Adipocyte (in vitro differentiated cells): ENCODE measurements at regions not wholly inside any gene's neighbourhood (a gene's known extent, or its start where the extent isn't known, plus 50 kb on each side); places are given as distances from the start of the nearest gene placed in this dataset.

Source experiments
- DNase-seq: peaks from one replicate; pipeline ENCODE4 v3.0.0-alpha.2; 2015; ENCODE audit warnings: low read depth
- H3K27me3 ChIP-seq: replicated peaks from 2 replicates; pipeline ENCODE4 v1.7.0; 2013; ENCODE audit warnings: mild to moderate bottlenecking, low read length, moderate library complexity; ENCODE audit not compliant: control insufficient read depth, insufficient read depth
- H3K36me3 ChIP-seq: 2 replicates; pipeline ENCODE4 v1.7.0; 2013; ENCODE audit warnings: low read length, mild to moderate bottlenecking, moderate library complexity; ENCODE audit not compliant: control insufficient read depth, insufficient read depth, severe bottlenecking
- H3K4me1 ChIP-seq: 2 replicates; pipeline ENCODE4 v1.7.0; 2013; ENCODE audit warnings: mild to moderate bottlenecking, low read length, moderate library complexity; ENCODE audit not compliant: control insufficient read depth, insufficient read depth
- H3K4me3 ChIP-seq: 2 replicates; pipeline ENCODE4 v1.7.0; 2013; ENCODE audit warnings: mild to moderate bottlenecking, low read length, moderate library complexity
- H3K9ac ChIP-seq: 2 replicates; pipeline ENCODE4 v1.7.0; 2013; ENCODE audit warnings: mild to moderate bottlenecking, low read length, moderate library complexity
- H3K9me3 ChIP-seq: 2 replicates; pipeline ENCODE4 v1.7.0; 2013; ENCODE audit warnings: mild to moderate bottlenecking, low read length, moderate library complexity; ENCODE audit not compliant: control insufficient read depth

- no peaks in the 10 kb centered on the region for H3K27me3 ChIP-seq
- DNase-seq = peak; percentile 9
- no peak overlapping the region for H3K9ac ChIP-seq
- no peaks in the 10 kb centered on the region for H3K36me3 ChIP-seq
- peaks cover 3% of the 10 kb centered on the region for H3K4me1 ChIP-seq
- no peak overlapping the region for H3K4me3 ChIP-seq
- H3K9me3 ChIP-seq = peaks cover 22% of the 10 kb centered on the region
Observed at GRCh38 chr4:83701041-83701440, 165.1 kb downstream of the GPAT3 start.

- Histone ChIP-seq H3K27me3 (no peaks in the 10 kb centered on the region), H3K4me3 (no peak overlapping the region), H3K4me1 (peaks cover 3% of the 10 kb centered on the region), H3K9ac (no peak overlapping the region), H3K9me3 (peaks cover 22% of the 10 kb centered on the region), H3K36me3 (no peaks in the 10 kb centered on the region)
- DNase-seq = no peak
Observed at GRCh38 chr4:83699358-83699757, 163.4 kb downstream of the GPAT3 start.

GRCh38 chr4:83692028-83692427, 156.1 kb downstream of the GPAT3 start:
- Histone ChIP-seq H3K4me3 (no peak overlapping the region), H3K9ac (no peak overlapping the region), H3K9me3 (no peaks in the 10 kb centered on the region), H3K4me1 (no peaks in the 10 kb centered on the region), H3K36me3 (no peaks in the 10 kb centered on the region), H3K27me3 (no peaks in the 10 kb centered on the region)
- no peak for DNase-seq

GRCh38 chr4:83686166-83686565, 150.3 kb downstream of the GPAT3 start:
- Histone ChIP-seq H3K4me3 (no peak overlapping the region), H3K9me3 (no peaks in the 10 kb centered on the region), H3K9ac (no peak overlapping the region), H3K27me3 (no peaks in the 10 kb centered on the region), H3K36me3 (no peaks in the 10 kb centered on the region), H3K4me1 (no peaks in the 10 kb centered on the region)
- peak; percentile 15 for DNase-seq

GRCh38 chr4:83679692-83680091, 143.8 kb downstream of the GPAT3 start:
- DNase-seq = no peak
- Histone ChIP-seq H3K4me3 (no peak overlapping the region), H3K4me1 (peaks cover 8% of the 10 kb centered on the region), H3K27me3 (no peaks in the 10 kb centered on the region), H3K9ac (no peak overlapping the region), H3K9me3 (no peaks in the 10 kb centered on the region), H3K36me3 (no peaks in the 10 kb centered on the region)

- Histone ChIP-seq H3K9me3 (no peaks in the 10 kb centered on the region), H3K4me1 (peaks cover 8% of the 10 kb centered on the region), H3K36me3 (no peaks in the 10 kb centered on the region), H3K9ac (no peak overlapping the region), H3K4me3 (no peak overlapping the region), H3K27me3 (no peaks in the 10 kb centered on the region)
- DNase-seq = no peak
Observed at GRCh38 chr4:83679254-83679653, 143.3 kb downstream of the GPAT3 start.

GRCh38 chr4:83677656-83678055, 141.7 kb downstream of the GPAT3 start:
- peak; percentile 90 for DNase-seq
- H3K36me3 ChIP-seq = no peaks in the 10 kb centered on the region
- no peaks in the 10 kb centered on the region for H3K27me3 ChIP-seq
- no peak overlapping the region for H3K9ac ChIP-seq
- H3K4me3 ChIP-seq = peak overlapping the region; percentile 47
- H3K4me1 ChIP-seq = peaks cover 8% of the 10 kb centered on the region
- no peaks in the 10 kb centered on the region for H3K9me3 ChIP-seq

GRCh38 chr4:83664741-83665140, 128.8 kb downstream of the GPAT3 start:
- Histone ChIP-seq H3K36me3 (no peaks in the 10 kb centered on the region), H3K27me3 (no peaks in the 10 kb centered on the region), H3K4me1 (no peaks in the 10 kb centered on the region), H3K4me3 (no peak overlapping the region), H3K9me3 (no peaks in the 10 kb centered on the region), H3K9ac (no peak overlapping the region)
- DNase-seq = no peak

- no peak for DNase-seq
- no peaks in the 10 kb centered on the region for H3K9me3 ChIP-seq
Observed at GRCh38 chr4:83664071-83664470, 128.2 kb downstream of the GPAT3 start.

GRCh38 chr4:83662204-83662603, 126.3 kb downstream of the GPAT3 start:
- no peaks in the 10 kb centered on the region for H3K9me3 ChIP-seq
- no peak for DNase-seq
- no peak overlapping the region for H3K4me3 ChIP-seq

More at GRCh38 chr4:83664071-83664470, 128.2 kb downstream of the GPAT3 start:
- no peak overlapping the region for H3K4me3 ChIP-seq
- no peak overlapping the region for H3K9ac ChIP-seq
- no peaks in the 10 kb centered on the region for H3K36me3 ChIP-seq
- peaks cover 4% of the 10 kb centered on the region for H3K4me1 ChIP-seq
- H3K27me3 ChIP-seq = no peaks in the 10 kb centered on the region

GRCh38 chr4:83661359-83661758, 125.5 kb downstream of the GPAT3 start:
- H3K4me1 ChIP-seq = peaks cover 13% of the 10 kb centered on the region

More at GRCh38 chr4:83662204-83662603, 126.3 kb downstream of the GPAT3 start:
- Histone ChIP-seq H3K27me3 (no peaks in the 10 kb centered on the region), H3K9ac (no peak overlapping the region), H3K4me1 (peaks cover 13% of the 10 kb centered on the region), H3K36me3 (no peaks in the 10 kb centered on the region)

GRCh38 chr4:83660578-83660977, 124.7 kb downstream of the GPAT3 start:
- Histone ChIP-seq H3K9ac (no peak overlapping the region), H3K9me3 (no peaks in the 10 kb centered on the region), H3K36me3 (no peaks in the 10 kb centered on the region), H3K27me3 (no peaks in the 10 kb centered on the region), H3K4me3 (no peak overlapping the region), H3K4me1 (peaks cover 13% of the 10 kb centered on the region)
- no peak for DNase-seq

More at GRCh38 chr4:83661359-83661758, 125.5 kb downstream of the GPAT3 start:
- no peak for DNase-seq
- Histone ChIP-seq H3K9ac (no peak overlapping the region), H3K9me3 (no peaks in the 10 kb centered on the region), H3K4me3 (no peak overlapping the region), H3K36me3 (no peaks in the 10 kb centered on the region), H3K27me3 (no peaks in the 10 kb centered on the region)
